ENCODE measurements at regions not wholly inside any gene's neighbourhood (a gene's known extent, or its start where the extent isn't known, plus 50 kb on each side); places are given as distances from the start of the nearest gene placed in this dataset.
"Not testable (repeated sequence)": the region's sequence is repeated elsewhere in the genome, so short reads cannot be mapped to it uniquely, and the experiment has no call there.

GRCh38 chr1:195173753-195174152 lies 1434.5 kb downstream of the KCNT2 start:
- DNase-seq = no peak

DNA sequence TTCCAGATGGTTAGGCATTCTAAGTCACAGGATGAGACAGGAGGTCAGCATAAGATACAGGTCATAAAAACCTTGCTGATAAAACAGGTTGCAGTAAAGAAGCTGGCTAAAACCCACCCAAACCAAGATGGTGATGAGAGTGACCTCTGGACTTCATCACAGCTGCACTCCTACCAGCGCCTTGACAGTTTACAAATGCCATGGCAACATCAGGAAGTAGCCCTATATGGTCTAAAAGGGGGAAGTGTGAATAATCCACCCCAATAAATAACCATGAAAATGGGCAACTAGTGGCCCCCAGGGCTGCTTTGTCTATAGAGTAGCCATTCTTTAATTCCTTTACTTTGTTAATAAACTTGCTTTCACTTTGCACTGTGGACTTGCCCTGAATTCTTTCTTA lies 1448.4 kb downstream of the KCNT2 start:
- not testable (repeated sequence) for DNase-seq

- DNase-seq = no peak
Measured at GRCh38 chr1:195158091-195158490, 1450.1 kb downstream of the KCNT2 start.

DNA sequence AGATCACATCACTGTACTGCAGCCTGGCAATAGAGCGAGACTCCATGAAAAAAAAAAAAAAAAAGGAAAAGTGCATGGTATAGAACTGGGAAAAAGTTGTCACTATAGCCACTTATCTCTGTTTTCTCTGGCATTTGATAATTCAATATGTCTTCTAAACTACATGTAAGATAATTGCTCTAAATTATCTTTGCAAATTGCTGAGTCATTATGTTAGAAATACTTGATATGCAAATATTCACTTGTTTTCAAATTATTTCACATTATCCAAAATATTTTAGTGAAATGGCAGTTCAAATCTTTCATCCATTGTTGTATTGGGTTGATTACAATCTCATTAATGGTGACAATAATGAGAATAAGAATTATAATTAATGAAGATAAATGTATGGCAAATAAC lies 1455.1 kb downstream of the KCNT2 start:
- DNase-seq = no peak

- DNase-seq = no peak
Measured at GRCh38 chr1:195150768-195151167, 1457.5 kb downstream of the KCNT2 start.

DNA sequence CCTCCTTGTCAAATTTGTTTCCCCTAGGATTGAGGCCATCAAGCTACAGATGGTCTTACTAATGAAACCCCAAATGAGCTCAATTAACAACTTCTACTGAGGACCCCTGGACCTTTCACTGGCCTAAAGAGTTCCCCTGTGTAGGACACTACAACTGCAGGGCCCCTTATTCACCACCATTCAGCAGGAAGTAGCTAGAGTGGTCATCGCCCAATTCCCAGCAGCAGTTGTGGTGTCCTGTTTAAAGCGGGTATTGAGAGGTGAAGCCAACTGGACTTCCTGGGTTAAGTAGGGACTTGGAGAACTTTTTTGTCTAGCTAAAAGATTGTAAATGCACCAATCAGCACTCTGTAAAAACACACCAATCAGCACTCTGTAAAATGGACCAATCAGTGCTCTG lies 1466.9 kb downstream of the KCNT2 start:
- DNase-seq = no peak

DNA sequence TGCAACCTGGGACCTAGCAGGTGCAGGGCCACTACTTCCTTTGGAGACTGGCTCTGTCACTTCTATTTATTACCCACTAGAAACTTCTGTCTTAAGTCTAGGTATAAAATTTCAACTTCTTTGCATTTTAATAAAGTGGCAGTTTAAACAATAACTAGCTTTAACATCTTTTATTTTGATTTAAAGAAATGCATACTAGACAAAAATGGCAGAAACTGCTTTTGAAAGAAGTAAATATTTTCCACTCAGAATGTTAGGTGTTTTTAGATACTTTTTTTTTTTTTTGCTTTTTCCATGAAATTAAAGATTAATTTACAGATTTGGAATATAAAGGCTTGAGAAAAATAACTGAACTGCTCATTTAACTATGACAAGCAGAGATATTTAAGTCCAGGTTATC lies 1477.6 kb downstream of the KCNT2 start:
- DNase-seq = no peak

- no peak for DNase-seq
Measured at GRCh38 chr1:195122497-195122896, 1485.7 kb downstream of the KCNT2 start.

GRCh38 chr1:195113471-195113870 lies 1494.8 kb downstream of the KCNT2 start:
- no peak for DNase-seq

DNA sequence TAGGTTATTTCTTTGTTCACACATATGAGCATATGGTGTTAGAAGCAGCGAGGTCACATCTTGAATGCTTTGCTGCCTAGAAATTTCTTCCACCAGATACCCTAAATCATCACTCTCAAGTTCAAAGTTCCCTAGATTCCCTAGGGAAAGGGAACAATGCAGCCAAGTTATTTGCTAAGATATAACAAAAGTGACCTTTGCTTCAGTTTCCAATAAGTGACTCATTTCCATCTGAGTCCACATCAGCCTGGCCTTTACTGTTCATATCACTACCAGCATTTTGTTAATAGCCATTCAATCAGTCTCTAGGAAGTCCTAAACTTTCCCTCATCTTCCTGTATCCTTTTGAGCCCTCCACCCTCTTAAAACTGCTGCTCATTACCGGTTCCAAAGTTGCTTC lies 1502.5 kb downstream of the KCNT2 start:
- no peak for DNase-seq

DNA sequence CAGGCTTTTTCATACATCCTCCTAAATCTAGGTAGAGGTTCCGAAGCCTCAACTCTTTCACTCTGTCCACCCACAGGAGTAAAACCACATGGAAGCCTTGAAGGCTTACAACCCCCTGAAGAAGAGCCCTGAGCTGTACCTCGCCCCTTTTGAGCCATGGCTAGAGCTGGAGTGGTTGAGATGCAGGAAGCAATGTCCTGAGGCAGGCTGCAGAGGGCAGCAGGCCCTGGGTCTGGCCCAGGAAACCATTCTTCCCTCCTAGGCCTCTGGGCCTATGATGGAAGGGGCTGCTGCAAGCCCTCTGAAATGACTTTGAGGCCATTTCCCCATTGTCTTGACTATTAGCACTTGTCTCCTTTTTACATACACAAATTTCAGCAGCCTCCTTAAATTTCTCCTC lies 1503.0 kb downstream of the KCNT2 start:
- no peak for DNase-seq

GRCh38 chr1:195097316-195097715 lies 1510.9 kb downstream of the KCNT2 start:
- DNase-seq = peak; percentile 28

- no peak for DNase-seq
Measured at GRCh38 chr1:195096051-195096521, 1512.2 kb downstream of the KCNT2 start.

- no peak for DNase-seq
Measured at GRCh38 chr1:195085196-195085595, 1523.0 kb downstream of the KCNT2 start.

GRCh38 chr1:195082183-195082582 lies 1526.1 kb downstream of the KCNT2 start:
- DNase-seq = peak; percentile 69

- no peak for DNase-seq
Measured at GRCh38 chr1:195076682-195077081, 1531.6 kb downstream of the KCNT2 start.

- DNase-seq = no peak
Measured at GRCh38 chr1:195075973-195076372, 1532.3 kb downstream of the KCNT2 start.

GRCh38 chr1:195071461-195071860 lies 1536.8 kb downstream of the KCNT2 start:
- DNase-seq = no peak

DNA sequence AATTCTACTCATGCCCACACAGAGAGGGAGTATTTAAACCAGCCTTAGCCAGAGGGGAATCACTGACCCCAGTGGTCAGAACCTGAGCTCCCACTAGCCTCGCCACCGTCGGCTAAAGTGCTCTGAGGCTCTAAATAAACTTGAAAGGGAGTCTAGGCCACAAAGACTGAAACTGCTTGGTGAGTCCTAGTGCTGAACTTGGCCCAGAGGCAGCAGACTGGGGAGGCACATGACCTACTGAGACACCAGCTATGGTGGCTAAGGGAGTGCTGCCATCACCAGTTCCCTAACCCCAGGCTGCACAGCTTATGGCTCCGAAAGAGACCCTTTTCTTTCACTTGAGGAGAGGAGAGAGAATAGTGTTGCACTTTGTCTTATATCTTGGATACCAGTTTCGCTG lies 1542.8 kb downstream of the KCNT2 start:
- no peak for DNase-seq

- DNase-seq = no peak
Measured at GRCh38 chr1:195064358-195064757, 1543.9 kb downstream of the KCNT2 start.

DNA sequence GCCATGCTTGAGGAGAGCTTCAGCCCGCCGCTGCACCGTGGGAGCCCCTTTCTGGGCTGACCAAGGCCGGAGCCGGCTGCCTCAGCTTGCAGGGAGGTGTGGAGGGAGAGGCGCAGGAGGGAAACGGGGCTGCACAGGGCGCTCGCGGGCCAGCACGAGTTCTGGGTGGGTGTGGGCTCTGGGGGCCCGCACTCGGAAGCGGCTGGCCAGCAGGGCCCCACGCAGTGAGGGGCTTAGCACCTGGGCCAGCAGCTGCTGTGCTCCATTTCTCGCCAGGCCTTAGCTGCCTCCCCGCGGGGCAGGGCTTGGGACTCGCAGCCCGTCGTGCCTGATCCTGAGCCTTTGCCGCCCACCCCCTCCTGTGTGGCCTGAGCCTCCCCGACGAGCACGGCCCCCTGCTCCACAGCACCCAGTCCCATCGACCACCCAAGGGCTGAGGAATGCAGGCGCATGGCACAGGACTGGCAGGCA lies 1554.0 kb downstream of the KCNT2 start:
- DNase-seq = no peak

DNA sequence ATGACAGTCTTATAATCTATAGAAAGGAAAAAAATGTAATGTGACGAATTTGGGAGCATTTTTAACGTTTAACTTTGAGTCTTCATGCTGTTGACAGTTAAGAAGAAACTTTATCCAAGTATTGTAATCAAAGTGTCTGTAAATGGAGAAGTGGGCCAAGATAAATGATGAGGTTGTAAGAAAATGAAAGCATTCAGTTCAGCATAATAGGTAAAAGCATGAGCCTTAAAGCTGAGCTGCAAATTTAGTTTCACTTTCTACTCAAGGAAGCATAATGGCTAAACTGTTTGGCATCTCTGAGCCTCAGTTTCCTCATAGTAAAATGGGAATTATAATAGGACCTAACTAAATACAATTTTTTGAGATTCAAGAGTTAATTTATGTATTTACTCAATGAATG lies 1554.8 kb downstream of the KCNT2 start:
- DNase-seq = peak; percentile 20

- no peak for DNase-seq
Measured at GRCh38 chr1:195047772-195048171, 1560.5 kb downstream of the KCNT2 start.

DNA sequence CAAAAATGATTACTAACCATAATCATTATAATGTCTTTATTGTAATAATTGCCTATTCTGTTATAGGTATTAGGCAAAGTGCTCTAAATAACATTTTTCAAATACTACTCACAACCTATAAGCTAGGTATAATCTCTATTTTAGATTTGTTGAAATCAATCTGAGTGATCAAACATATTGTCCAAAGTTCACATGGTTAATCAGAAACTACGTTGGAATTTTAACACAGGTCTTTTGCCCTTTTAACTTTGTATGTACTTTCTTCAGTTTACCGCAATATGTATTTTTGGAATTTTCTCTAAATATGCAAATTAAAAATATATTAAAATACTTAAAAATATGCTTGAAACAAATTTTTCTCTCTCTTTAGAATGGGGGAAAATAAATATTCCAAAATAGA lies 1563.2 kb downstream of the KCNT2 start:
- no peak for DNase-seq

DNA sequence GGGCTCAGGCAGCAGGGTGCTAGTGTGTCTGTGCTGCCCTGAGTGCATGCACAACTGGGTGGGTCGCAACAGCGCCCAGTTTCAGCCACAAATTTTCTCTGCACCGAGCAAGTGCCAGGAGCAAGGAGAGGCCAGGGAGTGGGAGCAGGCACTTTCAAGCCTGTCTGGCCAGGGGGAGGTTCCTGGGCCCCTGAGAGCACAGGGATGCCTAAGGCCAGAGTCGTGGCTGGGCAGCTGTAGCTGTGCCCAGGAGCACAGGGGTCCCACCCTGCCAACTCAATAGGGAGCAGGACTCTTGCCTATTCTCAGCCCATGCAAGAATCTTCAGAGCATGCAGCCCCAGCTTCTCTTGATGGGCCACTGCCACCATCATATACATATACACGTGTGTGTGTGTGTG lies 1577.4 kb downstream of the KCNT2 start:
- DNase-seq = no peak

- DNase-seq = no peak
Measured at GRCh38 chr1:195026792-195027191, 1581.4 kb downstream of the KCNT2 start.

All from EL (cell line).